Peyer's patch (tissue), 4 donors: ENCODE measurements at regions not wholly inside any gene's neighbourhood (a gene's known extent, or its start where the extent isn't known, plus 50 kb on each side); places are given as distances from the start of the nearest gene placed in this dataset.

Experiments used
- CTCF ChIP-seq, 6 experiments: fragments of 450-650 bp in 4 of 6; fragments of 200-600 bp in 2 of 6; sonication (generic) in 1 of 6; IDR thresholded peaks; one replicate each; pipeline ENCODE4 v1.5.1; 2017 to 2019; ENCODE audit warnings: antibody characterized with exemption in 6 of 6, mild to moderate bottlenecking in 3 of 6, moderate library complexity in 1 of 6
- POLR2A ChIP-seq, 2 donors: fragments of 450-650 bp; IDR thresholded peaks; one replicate each; pipeline ENCODE4 v1.5.1; 2017; ENCODE audit warnings: antibody characterized with exemption in 2 of 2, mild to moderate bottlenecking in 2 of 2, moderate library complexity in 2 of 2

- TF ChIP-seq POLR2A (IDR thresholded peaks at IDR 0.05) (no peak), CTCF (IDR thresholded peaks at IDR 0.05) (no peak)
These were observed 247.1 kb downstream of the C11orf87 start for GRCh38 chr11:109668973-109669634.
